HUES48 (cell line): ENCODE measurements at regions not wholly inside any gene's neighbourhood (a gene's known extent, or its start where the extent isn't known, plus 50 kb on each side); places are given as distances from the start of the nearest gene placed in this dataset.
A peak's percentile ranks its signal among the peaks of the same experiment; 100 is the strongest.

Experiments used
- H3K27ac ChIP-seq: one replicate; pipeline ENCODE4 v1.7.0; 2013; ENCODE audit warnings: low read depth, low read length, inconsistent platforms
- H3K27me3 ChIP-seq: 2 replicates; pipeline ENCODE4 v1.6.1; 2013; ENCODE audit warnings: mild to moderate bottlenecking, low read length; ENCODE audit not compliant: control insufficient read depth, insufficient read depth
- H3K36me3 ChIP-seq: 2 replicates; pipeline ENCODE4 v1.6.1; 2013; ENCODE audit warnings: low read length; ENCODE audit not compliant: control insufficient read depth, insufficient read depth
- H3K4me1 ChIP-seq: 2 replicates; pipeline ENCODE4 v1.6.1; 2013; ENCODE audit warnings: mild to moderate bottlenecking, low read length; ENCODE audit not compliant: control insufficient read depth, insufficient read depth
- H3K4me3 ChIP-seq: 2 replicates; pipeline ENCODE4 v1.5.1; 2013; ENCODE audit warnings: mild to moderate bottlenecking, low read depth, low read length
- H3K9ac ChIP-seq: 2 replicates; pipeline ENCODE4 v1.6.1; 2013; ENCODE audit warnings: mild to moderate bottlenecking, low read depth, low read length, moderate library complexity
- H3K9me3 ChIP-seq: 2 replicates; pipeline ENCODE4 v1.6.1; 2013; ENCODE audit warnings: low read length; ENCODE audit not compliant: control insufficient read depth, insufficient read depth

GRCh38 chr7:131623154-131623553 is 66.7 kb upstream of the PODXL start:
- Histone ChIP-seq H3K4me1 (peaks cover 30% of the 10 kb centered on the region), H3K27me3 (no peaks in the 10 kb centered on the region), H3K9ac (no peak overlapping the region), H3K9me3 (no peaks in the 10 kb centered on the region), H3K27ac (no peak overlapping the region), H3K4me3 (no peak overlapping the region), H3K36me3 (no peaks in the 10 kb centered on the region)

GRCh38 chr7:131621652-131622051 is 65.2 kb upstream of the PODXL start:
- Histone ChIP-seq H3K4me1 (peaks cover 30% of the 10 kb centered on the region), H3K36me3 (no peaks in the 10 kb centered on the region), H3K9me3 (no peaks in the 10 kb centered on the region), H3K4me3 (no peak overlapping the region), H3K27me3 (no peaks in the 10 kb centered on the region), H3K27ac (no peak overlapping the region), H3K9ac (no peak overlapping the region)

GRCh38 chr7:131620673-131621609 is 64.5 kb upstream of the PODXL start:
- H3K9ac ChIP-seq, result no peak overlapping the region
- H3K27ac ChIP-seq, result peak overlapping the region; percentile 74
- H3K27me3 ChIP-seq, result no peaks in the 10 kb centered on the region
- no peaks in the 10 kb centered on the region for H3K36me3 ChIP-seq
- H3K4me3 ChIP-seq, result no peak overlapping the region
- no peaks in the 10 kb centered on the region for H3K9me3 ChIP-seq
- peaks cover 22% of the 10 kb centered on the region for H3K4me1 ChIP-seq

GRCh38 chr7:131619336-131620305 is 63.2 kb upstream of the PODXL start:
- no peaks in the 10 kb centered on the region for H3K27me3 ChIP-seq
- peak overlapping the region; percentile 74 for H3K27ac ChIP-seq
- no peaks in the 10 kb centered on the region for H3K9me3 ChIP-seq
- H3K4me1 ChIP-seq, result peaks cover 15% of the 10 kb centered on the region
- no peak overlapping the region for H3K4me3 ChIP-seq
- H3K36me3 ChIP-seq, result no peaks in the 10 kb centered on the region
- no peak overlapping the region for H3K9ac ChIP-seq

- H3K4me1 ChIP-seq, result peaks cover 11% of the 10 kb centered on the region; the same call in 1 of the 2 replicates
- H3K27me3 ChIP-seq, result no peaks in the 10 kb centered on the region
- H3K9ac ChIP-seq, result no peak overlapping the region
- H3K36me3 ChIP-seq, result no peaks in the 10 kb centered on the region
- H3K4me3 ChIP-seq, result no peak overlapping the region
- H3K9me3 ChIP-seq, result no peaks in the 10 kb centered on the region
- H3K27ac ChIP-seq, result no peak overlapping the region
These were observed 62.0 kb upstream of the PODXL start for GRCh38 chr7:131618391-131618790.

GRCh38 chr7:131616487-131617200 is 60.2 kb upstream of the PODXL start:
- Histone ChIP-seq H3K9ac (no peak overlapping the region), H3K4me1 (peaks cover 9% of the 10 kb centered on the region; the same call in 1 of the 2 replicates), H3K4me3 (no peak overlapping the region), H3K27me3 (no peaks in the 10 kb centered on the region), H3K27ac (no peak overlapping the region), H3K9me3 (no peaks in the 10 kb centered on the region), H3K36me3 (no peaks in the 10 kb centered on the region)

GRCh38 chr7:131613909-131614308 is 57.5 kb upstream of the PODXL start:
- H3K4me1 ChIP-seq, result no peaks in the 10 kb centered on the region
- H3K36me3 ChIP-seq, result no peaks in the 10 kb centered on the region
- H3K4me3 ChIP-seq, result no peak overlapping the region
- H3K9ac ChIP-seq, result no peak overlapping the region
- no peak overlapping the region for H3K27ac ChIP-seq
- no peaks in the 10 kb centered on the region for H3K27me3 ChIP-seq
- H3K9me3 ChIP-seq, result no peaks in the 10 kb centered on the region

- no peaks in the 10 kb centered on the region for H3K9me3 ChIP-seq
- H3K9ac ChIP-seq, result no peak overlapping the region
- no peaks in the 10 kb centered on the region for H3K36me3 ChIP-seq
These were observed 53.6 kb upstream of the PODXL start for GRCh38 chr7:131610007-131610406.

GRCh38 chr7:131608116-131608500 is 51.7 kb upstream of the PODXL start:
- H3K4me3 ChIP-seq, result no peak overlapping the region
- no peak overlapping the region for H3K9ac ChIP-seq
- peaks cover 48% of the 10 kb centered on the region for H3K4me1 ChIP-seq
- H3K27ac ChIP-seq, result peak overlapping the region; percentile 98
- H3K36me3 ChIP-seq, result no peaks in the 10 kb centered on the region
- H3K27me3 ChIP-seq, result no peaks in the 10 kb centered on the region
- no peaks in the 10 kb centered on the region for H3K9me3 ChIP-seq

More at GRCh38 chr7:131610007-131610406, 53.6 kb upstream of the PODXL start:
- Histone ChIP-seq H3K27me3 (no peaks in the 10 kb centered on the region), H3K4me1 (peaks cover 32% of the 10 kb centered on the region), H3K4me3 (no peak overlapping the region), H3K27ac (no peak overlapping the region)

GRCh38 chr7:131607291-131608115 is 51.1 kb upstream of the PODXL start:
- H3K9me3 ChIP-seq, result no peaks in the 10 kb centered on the region
- no peak overlapping the region for H3K4me3 ChIP-seq
- no peaks in the 10 kb centered on the region for H3K27me3 ChIP-seq
- no peaks in the 10 kb centered on the region for H3K36me3 ChIP-seq
- H3K27ac ChIP-seq, result peak overlapping the region; percentile 98
- H3K9ac ChIP-seq, result peak overlapping the region; percentile 52
- peaks cover 53% of the 10 kb centered on the region for H3K4me1 ChIP-seq
